ENCODE measurements at regions not wholly inside any gene's neighbourhood (a gene's known extent, or its start where the extent isn't known, plus 50 kb on each side); places are given as distances from the start of the nearest gene placed in this dataset.

- no peak for DNase-seq
Measured at GRCh38 chr11:128057786-128058395, 529.5 kb downstream of the ETS1 start.

- DNase-seq = no peak
Measured at GRCh38 chr11:128055576-128056217, 531.7 kb downstream of the ETS1 start.

- no peak for DNase-seq
Measured at GRCh38 chr11:128053981-128054931, 533.1 kb downstream of the ETS1 start.

DNA sequence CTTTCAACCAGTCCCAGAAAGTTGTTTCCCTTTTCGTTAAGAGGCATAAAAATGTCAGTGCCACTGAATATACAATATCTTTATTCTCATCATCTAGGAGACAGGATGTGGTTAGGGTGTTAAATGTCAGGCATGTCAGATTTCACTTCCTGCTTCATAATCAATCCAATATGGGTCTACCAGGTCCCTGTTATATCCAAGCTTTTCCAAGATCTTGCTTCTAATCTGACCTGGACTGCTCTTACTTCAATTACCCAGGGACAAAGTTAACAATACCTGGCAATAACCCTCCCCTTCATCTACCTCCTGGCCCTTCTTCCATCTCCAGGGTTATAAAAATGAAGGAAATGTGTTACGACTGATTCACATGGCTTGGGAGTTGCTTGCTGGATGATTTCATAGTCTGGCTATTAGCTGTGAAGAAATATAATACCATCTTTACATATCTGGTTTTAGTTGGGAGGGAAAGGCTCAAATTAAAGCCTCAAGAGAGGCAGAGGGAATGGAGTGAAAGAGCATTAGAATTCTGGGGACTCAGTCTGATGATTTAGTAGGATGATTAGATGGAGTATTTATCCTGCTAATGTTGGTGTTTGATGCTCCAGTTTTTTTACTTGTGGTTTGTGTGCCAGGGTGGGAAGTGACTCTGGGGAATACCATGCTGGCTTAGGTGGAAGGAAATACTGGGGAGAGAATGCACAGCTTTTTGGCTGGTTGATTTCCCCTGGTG, 534.3 kb downstream of the ETS1 start:
- no peak for DNase-seq

- DNase-seq = no peak
Measured at GRCh38 chr11:128048121-128048520, 539.2 kb downstream of the ETS1 start.

DNA sequence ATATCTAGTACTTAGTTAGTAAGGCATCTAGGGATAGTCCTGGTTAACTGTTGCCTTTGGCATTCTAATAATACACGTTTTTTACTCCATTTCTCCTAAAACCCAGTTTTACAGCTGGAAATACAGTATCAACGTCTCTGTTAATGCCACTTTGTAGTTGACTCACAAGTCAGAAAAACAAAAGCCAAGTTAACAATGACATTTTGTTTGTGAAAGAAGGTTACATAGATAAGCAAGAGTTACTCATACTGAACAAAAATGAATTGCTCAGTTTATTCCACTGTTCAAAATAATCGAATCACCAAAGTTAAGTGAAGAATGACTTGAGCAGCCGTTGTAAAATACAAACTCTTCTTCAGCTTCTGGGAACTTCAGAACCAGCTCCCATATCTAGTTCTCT, 540.3 kb downstream of the ETS1 start:
- no peak for DNase-seq

- DNase-seq = no peak
Measured at GRCh38 chr11:128046213-128046612, 541.1 kb downstream of the ETS1 start.

- DNase-seq = no peak
Measured at GRCh38 chr11:128045094-128045725, 542.1 kb downstream of the ETS1 start.

GRCh38 chr11:128042290-128042751, 545.0 kb downstream of the ETS1 start:
- no peak for DNase-seq

GRCh38 chr11:128040603-128041002, 546.8 kb downstream of the ETS1 start:
- no peak for DNase-seq

DNA sequence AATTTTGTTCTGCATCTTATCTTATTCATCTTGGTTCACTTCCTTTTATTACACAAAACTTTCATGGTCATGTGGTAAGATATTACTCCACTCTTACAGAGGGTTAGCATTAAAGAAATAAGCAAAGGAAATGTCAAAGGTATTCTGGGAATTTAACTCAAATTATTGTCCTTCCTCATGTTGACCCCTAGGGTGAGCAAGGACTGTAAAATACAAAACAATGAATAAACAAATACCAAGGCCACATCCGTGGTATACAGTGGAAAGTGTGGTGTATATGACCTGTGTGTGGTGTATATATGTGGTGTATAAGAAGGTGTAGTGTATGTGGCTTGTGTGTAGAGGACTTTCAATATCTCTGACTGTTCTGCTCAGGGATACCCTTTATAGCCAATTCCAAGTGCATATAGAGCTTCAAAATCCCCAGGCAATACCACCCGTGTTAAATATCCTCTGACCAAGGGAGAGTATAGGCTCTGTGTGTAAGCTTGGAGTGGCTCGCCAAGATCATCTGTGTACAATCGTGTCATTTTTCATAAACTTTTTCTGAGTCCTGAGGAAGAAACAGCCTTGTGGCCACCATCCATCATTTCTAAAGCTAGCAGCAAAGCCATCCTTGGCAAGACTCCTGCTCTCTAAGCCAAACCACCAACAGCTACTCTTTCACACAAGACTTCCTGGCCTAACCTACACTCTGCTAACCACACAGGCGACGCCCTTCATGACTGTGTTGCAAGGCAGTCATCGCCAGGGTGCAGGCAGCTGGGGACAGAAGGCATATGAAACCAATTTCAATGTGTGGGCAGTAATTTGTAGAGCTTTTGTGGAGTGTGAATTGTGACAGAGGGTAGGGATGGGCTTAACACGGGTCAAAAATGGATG, 548.0 kb downstream of the ETS1 start:
- DNase-seq = no peak

DNA sequence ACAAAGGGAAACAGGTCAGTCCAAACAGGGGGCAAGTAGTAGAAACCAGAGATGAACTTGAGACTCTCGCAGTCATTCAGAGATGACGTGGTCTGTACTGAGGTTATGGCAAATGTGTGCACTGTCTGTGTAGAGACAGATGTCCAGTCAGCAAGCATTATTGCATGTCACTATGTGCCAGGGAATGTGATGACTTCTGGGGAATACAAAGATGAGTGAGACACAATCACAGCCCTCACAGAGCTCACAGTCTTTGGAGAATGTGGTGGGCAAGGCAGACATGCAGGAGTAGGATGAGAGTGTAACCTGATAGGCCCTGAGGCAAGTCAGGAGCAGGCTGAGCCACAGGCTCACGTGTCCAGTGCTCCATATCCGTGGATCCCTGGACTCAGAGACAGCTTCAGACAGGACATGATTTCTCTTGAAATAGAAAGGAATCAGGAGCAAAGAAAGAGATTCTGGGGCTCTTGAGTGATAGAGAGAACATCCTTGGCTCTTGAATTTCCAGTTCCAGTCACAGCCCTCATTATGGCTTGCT, 550.7 kb downstream of the ETS1 start:
- DNase-seq = no peak

DNA sequence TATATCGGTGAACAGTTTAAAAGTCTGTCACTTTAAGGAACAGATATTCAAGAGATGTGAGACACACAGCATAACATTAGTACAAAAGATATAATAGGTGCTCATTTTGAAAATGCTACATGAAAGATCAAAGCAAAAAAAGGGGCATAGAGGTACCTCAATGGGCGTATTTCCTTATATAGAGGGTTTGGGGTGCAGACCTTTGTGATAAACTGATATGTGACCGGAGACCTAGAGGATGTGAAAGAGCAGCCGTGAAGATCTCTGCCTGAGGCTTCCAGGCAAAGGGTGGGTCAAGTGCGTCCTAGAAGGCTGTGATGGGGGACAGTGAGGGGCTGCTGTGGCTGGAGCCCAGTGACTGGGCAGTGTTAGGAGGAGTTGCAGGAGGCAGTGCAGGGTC, 551.4 kb downstream of the ETS1 start:
- no peak for DNase-seq

DNA sequence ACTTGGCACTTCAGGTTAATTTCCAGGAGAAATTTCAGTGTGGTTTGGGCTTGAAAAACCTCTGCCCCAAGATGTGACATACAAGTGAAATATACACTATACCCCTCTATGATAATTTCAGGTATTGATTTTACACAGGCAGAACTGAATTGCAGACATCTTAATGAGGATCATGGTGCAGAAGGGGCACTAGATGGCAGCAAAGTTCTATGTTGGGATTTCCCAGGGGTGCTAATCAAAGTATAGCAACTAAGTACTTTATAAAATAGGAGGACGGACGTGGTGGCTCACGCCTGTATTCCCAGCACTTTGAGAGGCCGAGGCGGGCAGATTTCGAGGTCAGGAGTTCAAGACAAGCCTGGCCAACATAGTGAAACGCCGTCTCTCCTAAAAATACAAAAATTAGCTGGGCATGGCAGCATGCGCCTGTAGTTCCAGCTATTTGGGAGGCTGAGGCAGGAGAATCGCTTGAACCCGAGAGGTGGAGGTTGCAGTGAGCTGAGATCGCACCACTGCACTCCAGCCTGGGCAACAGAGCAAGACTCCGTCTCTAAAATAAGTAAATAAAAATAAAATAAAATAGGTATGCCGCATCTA, 555.7 kb downstream of the ETS1 start:
- peak; percentile 26 for DNase-seq

DNA sequence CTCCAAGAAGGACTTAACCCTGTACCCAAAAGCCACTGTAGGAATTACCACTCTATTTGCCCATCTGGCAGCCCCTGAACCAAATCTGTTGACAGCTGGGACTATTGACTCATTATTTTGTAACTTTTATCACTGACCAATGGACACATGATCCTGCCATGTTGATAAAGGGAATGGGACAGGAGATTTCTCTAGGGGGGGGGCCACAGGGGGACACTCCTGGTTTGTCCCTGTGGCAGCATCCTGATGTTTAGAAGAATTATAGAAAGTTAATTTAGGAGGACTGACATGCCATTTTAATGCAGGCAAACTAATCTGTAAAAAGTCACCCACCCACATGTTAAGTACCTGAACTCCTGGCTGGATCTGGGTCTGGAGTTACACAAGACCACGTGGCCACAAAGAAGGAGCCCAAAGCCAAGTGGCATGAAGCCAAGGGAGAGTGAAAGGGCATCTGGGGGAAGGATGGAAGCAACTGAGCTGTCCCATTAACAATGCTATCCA, 558.1 kb downstream of the ETS1 start:
- no peak for DNase-seq

GRCh38 chr11:128026596-128026995, 560.8 kb downstream of the ETS1 start:
- no peak for DNase-seq

DNA sequence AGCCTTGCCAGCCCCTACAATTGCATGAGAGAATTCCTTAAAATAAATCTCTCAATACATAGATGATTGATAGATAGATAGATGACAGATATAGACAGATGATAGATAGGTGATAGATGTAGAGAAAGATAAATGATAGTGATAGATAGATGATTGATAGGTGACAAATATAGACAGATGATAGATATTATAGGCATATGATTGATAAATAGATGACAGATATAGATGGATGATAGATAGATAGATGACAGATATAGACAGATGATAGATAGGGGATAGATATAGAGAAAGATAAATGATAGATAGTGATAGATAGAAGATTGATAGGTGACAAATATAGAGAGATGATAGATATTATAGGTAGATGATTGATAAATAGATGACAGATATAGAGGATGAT, 564.6 kb downstream of the ETS1 start:
- DNase-seq = no peak

DNA sequence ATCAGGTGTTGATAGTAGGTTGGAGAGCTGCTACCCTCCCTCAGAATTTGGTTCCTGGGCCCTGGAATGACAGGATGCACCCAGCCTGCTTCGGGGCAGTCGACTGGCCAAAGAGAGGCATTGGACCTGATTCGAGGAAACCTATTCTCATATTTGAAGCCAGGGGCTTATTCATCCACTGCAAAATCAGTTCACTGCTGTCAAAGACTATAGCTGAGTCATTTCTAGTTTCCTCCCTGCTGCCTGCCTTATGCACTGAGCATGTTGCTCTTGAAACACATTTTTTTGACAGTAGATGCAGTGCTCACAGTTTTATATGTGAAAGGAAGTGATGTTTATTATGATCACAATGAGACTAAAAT, 565.4 kb downstream of the ETS1 start:
- no peak for DNase-seq

DNA sequence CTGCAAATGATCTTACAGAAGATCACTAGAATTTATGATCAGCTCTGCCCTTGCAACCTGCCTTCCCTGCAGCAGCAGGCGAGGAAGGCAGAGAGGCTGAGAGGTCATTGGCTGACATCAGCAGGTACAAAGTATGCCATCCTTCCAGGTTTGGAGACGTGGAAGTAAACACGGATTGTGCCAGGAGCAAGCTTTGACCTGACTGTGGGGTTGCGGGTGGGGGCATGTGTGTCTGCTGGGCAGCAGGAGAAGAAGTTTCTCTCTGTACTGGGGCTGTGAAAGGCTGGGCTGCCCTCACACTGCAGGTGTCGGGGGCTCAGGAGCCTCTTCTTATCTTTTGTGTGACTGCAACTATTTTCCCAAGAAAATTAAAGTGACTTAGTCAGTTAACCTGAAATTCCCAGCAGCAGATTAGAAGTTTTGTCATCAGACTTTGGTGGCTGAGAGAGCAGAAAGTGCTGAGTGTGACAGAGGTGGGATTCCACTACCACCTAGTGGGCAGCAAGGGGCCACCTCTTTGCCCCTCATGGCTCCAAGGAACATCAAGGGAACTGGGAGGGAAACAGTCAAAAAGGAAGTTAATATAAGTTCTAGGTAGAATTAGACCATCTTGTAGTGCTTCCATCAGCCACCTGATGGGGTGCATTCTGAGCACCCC, 565.9 kb downstream of the ETS1 start:
- no peak for DNase-seq

DNA sequence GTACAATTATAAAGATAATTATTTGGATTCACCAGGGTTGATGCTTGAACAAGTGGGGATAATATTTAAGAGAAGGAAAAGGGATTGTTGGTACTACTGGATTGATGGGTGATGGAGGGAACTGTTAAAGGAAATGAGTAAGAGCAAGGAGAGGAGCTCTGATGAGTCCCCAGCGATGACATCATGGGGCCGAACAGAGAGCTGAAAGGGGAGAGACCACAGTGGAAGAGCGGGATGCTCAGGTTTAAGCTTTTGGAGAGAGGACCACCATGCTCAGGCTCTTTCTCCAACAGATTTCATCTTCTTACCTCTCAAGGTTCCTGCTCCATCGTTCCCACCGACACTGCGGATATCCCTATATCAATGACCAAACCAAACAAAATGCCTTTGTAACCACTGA, 568.7 kb downstream of the ETS1 start:
- no peak for DNase-seq

Measured in NCI-H2171 treated with DMSO at 0.1 percent for 48 hours (cell line).